PFSK-1 (cell line): ENCODE measurements at regions not wholly inside any gene's neighbourhood (a gene's known extent, or its start where the extent isn't known, plus 50 kb on each side); places are given as distances from the start of the nearest gene placed in this dataset.

ENCODE experiments used
- POLR2AphosphoS5 ChIP-seq: IDR thresholded peaks from 2 replicates; pipeline ENCODE4 v1.6.1; 2012; ENCODE audit warnings: low read depth, mild to moderate bottlenecking, control low read depth, low read length, moderate library complexity
- REST ChIP-seq, 2 experiments: IDR thresholded peaks; 2 replicates each; pipeline versions ENCODE4 v1.6.1 to v1.8.0; 2011 to 2012; ENCODE audit warnings: low read depth in 2 of 2, low read length in 2 of 2, control low read depth in 1 of 2, inconsistent platforms in 1 of 2, mild to moderate bottlenecking in 1 of 2, moderate library complexity in 1 of 2; ENCODE audit not compliant: insufficient read depth in 1 of 2

- no peak for TF ChIP-seq REST (IDR thresholded peaks at IDR 0.05; ENCODE audit: insufficient read depth in 1 of 2, low read depth in 2 of 2, low read length in 2 of 2)
- no peak for TF ChIP-seq POLR2AphosphoS5
These were observed 350.8 kb upstream of the KLF3 start for GRCh38 chr4:38313175-38313574.
